ENCODE measurements at regions not wholly inside any gene's neighbourhood (a gene's known extent, or its start where the extent isn't known, plus 50 kb on each side); places are given as distances from the start of the nearest gene placed in this dataset.

GRCh38 chr6:102402635-102403329, 1009.3 kb downstream of the GRIK2 start:
- DNase-seq (ENCODE audit: low spot score) = no peak

- DNase-seq (ENCODE audit: low spot score) = no peak
Measured at GRCh38 chr6:102398788-102399390, 1005.4 kb downstream of the GRIK2 start.

DNA sequence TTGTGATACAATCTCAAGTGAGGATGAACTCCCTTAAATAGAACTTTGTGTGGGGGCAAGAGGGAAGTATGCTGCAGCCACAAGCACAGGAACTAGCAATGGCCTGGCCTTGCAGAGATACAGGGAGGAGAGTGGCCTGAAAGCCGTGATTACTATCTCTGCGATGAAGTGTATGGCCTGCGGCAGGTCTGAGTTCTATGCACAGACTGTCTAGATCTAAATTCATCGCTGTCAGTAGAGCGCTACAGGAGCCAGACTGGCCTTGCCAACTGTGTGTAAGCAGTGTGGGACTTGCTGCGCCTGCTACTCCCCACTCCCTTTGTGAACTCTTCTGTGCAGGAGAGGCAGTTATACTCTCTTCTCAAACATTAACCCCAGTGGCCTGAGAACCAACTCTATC, 997.0 kb downstream of the GRIK2 start:
- DNase-seq (ENCODE audit: low spot score) = no peak

DNA sequence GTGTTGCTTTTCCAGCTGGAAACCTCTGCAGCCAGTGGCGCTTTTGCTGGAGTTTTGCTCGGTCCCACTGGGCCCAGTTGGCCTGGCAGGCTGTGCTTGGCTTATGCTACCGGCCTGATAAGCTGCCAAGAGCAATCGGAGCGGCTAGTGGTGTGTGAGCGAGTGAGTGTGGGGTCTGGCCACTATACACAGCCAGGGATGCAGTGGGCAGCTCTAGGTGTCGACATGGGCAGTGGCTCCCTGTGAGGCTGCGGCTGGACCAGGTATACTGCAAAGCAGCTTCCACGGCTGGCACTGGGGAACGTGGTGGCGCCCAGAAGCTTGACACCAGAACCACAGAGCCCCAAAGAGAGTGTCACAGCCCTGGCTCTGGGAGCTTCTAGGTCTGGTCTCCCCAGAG, 996.5 kb downstream of the GRIK2 start:
- no peak for DNase-seq (ENCODE audit: low spot score)

DNA sequence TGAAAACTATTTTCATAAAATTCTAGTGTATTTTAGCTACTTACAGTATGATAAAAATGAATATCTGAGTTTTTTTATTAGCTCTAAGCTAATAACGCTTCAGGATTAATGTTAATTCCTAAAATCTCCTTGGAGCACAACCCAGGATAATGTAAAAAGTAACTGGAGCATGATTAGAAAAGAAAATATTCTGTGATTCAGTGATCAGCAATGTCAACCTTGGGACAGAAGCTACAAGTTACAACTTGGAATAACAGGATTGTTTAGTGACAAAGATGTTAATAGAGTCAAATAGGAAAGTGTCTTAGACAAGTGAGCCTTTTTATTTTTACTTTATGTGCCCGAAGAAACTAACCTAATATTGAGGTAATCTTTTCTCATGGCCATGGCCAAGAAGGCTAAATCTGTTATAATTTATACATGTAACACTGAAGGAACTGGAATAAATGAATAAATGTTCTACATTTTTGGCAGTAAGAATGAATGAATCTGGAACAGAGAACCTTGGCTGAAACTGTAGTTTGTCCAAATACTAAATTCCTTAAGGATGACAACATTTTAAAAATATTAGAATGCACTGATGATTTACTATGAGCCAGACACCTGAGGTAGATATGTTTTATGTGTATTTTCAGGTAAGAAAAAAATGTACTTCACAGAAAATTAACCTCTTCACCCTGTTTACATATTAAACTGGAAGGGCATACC, 994.0 kb downstream of the GRIK2 start:
- DNase-seq (ENCODE audit: low spot score) = no peak

- DNase-seq (ENCODE audit: low spot score) = no peak
Measured at GRCh38 chr6:102381203-102381602, 987.7 kb downstream of the GRIK2 start.

GRCh38 chr6:102356170-102356569, 962.7 kb downstream of the GRIK2 start:
- DNase-seq (ENCODE audit: low spot score) = no peak

DNA sequence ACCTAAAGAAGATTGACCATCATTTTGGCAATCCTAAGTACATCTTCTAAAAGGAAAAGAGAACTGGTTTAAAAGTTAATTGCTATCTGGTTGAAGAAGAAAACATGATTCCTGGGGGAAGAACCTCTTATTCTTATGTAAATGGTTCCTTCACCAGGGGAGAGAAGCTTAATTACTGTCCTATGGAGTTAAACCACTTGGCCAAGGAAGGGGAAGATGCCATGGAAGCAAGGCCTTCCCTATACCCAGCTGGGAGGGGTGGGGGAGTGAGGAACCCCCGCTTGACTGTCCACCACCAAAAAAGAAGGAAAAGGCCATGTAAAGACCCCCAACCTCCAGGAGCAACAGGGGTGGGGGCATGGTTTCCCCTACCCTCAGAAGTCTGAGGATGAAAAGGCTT, 962.1 kb downstream of the GRIK2 start:
- no peak for DNase-seq (ENCODE audit: low spot score)

DNA sequence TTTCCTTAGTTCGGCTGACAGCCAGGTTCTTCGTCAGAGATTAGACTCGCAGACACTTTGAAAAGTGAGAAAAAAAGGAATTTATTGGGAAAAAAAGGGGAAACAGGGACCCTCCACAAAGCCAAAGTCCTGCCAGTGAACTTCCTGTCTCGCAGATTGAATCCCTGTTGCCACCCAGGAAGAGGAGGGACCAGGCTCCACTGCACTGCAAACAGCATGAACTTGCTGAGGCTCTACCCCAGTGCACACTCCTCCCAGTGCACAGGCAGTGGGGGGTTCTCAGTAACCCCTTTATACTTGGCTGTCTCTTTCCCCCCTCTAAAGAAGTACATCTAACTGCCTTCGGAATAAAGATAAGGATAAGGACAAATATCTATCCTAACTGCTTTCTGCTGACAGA, 959.0 kb downstream of the GRIK2 start:
- no peak for DNase-seq (ENCODE audit: low spot score)

- DNase-seq (ENCODE audit: low spot score) = no peak
Measured at GRCh38 chr6:102344769-102345168, 951.3 kb downstream of the GRIK2 start.

DNA sequence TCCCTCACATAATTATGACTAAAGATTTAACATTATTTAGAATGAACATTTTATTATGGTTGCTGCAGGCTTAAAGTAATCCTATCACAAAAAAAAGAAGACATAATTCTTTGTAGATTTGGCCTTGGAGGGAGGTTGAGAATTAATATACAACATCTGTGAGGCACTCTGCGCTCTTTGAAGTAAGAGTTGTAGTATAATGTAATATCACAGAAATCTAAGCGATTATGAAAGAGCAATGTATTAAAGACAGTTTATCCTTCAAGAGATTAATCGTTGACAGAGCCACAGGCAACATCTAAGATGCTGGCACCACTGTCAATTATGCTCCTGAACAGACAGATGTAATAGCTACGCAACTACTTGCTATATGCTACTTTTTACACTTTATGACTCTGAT, 946.8 kb downstream of the GRIK2 start:
- DNase-seq (ENCODE audit: low spot score) = no peak

GRCh38 chr6:102333736-102334135, 940.2 kb downstream of the GRIK2 start:
- DNase-seq (ENCODE audit: low spot score) = no peak

GRCh38 chr6:102327697-102328225, 934.3 kb downstream of the GRIK2 start:
- no peak for DNase-seq (ENCODE audit: low spot score)

GRCh38 chr6:102313699-102314098, 920.2 kb downstream of the GRIK2 start:
- no peak for DNase-seq (ENCODE audit: low spot score)

- DNase-seq (ENCODE audit: low spot score) = no peak
Measured at GRCh38 chr6:102309700-102310099, 916.2 kb downstream of the GRIK2 start.

DNA sequence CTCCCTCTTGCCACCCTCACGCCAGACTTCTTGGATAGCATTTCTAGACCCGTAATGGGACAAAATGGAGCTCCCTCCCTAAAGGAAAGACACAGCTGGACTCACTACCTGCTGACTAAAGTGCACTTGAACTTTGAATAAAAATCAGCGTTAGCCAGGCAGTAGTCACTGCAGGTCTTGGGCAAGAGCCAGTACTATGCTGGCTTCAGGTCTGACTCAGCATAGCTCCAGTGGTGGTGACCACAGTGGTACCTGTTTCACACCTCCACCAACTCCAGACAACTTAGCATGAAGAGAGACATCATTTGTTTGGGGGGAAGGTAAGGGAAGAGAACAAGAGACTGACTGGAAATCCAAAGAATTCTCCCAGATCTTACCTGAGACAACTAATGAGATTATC, 906.8 kb downstream of the GRIK2 start:
- DNase-seq (ENCODE audit: low spot score) = no peak

DNA sequence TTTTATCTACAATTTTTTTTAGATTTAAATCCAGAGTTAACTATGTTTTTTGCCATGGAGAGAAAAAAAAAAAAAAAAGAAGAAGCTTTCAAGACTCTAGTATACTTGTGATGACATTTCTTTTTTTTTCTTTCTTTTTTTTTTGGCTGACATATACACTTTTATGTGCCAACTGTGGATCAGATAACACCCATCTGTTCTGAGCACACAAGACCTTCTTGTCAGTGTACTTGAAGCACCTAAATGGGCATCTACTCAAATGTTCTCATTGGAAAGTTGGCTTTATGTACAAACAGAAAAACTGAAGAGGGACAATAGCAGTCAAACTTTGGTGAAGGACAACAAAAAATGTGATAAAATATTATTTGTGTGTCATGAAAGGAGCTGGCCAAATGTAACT, 904.5 kb downstream of the GRIK2 start:
- no peak for DNase-seq (ENCODE audit: low spot score)

All from kidney capillary endothelial cell (primary cell).